ENCODE measurements at regions not wholly inside any gene's neighbourhood (a gene's known extent, or its start where the extent isn't known, plus 50 kb on each side); places are given as distances from the start of the nearest gene placed in this dataset.

- no peak for DNase-seq
- no peaks in the 10 kb centered on the region for H3K9me3 ChIP-seq
- no peak overlapping the region for H3K27ac ChIP-seq
- no peak overlapping the region for H3K4me3 ChIP-seq
- no peaks in the 10 kb centered on the region for H3K27me3 ChIP-seq
- H3K36me3 ChIP-seq = no peaks in the 10 kb centered on the region
- WGBS, 2 donors = 95 to 96% methylated on average over 5 of the region's 5 CpGs
- TF ChIP-seq EP300 (IDR thresholded peaks at IDR 0.05) (no peak), POLR2AphosphoS5 (IDR thresholded peaks at IDR 0.05) (no peak), CTCF (IDR thresholded peaks at IDR 0.05) (no peak), POLR2A (IDR thresholded peaks at IDR 0.05) (no peak)
- intact Hi-C loops (cut with DNase I) = no loop called here
- H3K4me1 ChIP-seq = no peaks in the 10 kb centered on the region
Measured at GRCh38 chr12:78560633-78561032, 303.9 kb upstream of the SYT1 start.

DNA sequence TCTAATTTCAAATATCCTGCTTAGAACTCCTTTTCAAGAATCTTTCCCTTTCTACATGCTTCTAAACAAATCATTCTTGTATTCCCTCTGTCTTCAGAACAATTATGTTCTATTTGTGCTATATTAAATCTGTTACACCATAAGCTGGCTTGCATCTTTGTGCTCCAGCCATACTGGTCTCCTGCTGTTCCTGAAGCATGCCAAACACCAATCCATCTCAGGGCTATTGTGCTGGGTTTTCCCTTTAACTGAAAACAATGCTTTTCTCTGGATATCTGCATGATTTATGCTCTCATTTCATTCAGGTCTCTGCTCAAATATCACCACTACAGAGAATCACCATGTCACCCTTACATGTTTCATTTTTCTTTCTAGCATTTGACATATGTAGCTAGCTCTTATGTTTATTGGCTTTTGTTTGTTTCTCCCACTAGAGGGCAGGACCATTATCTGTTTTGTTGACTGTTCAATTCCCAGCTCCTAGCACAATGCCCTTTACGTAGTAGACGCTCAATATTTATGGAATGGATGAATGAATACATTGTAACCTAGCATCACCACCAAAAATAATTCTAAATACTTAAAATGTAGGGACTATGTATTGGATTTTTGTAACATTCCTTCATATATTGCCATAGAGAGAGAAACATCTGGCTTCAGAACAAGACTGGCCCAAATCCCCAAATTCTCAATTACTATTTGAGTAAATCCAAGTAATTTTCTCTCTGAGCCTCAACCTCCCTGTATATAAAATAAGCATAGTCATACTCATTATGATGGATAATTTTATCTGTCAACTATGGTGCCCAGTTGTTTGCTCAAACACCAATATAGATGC lies 302.0 kb upstream of the SYT1 start:
- intact Hi-C loops (cut with DNase I) = no loop called here
- no peak for DNase-seq
- H3K9me3 ChIP-seq = no peaks in the 10 kb centered on the region
- no peak overlapping the region for H3K27ac ChIP-seq
- 47 to 62% methylated on average over 2 of the region's 2 CpGs for WGBS, 2 donors
- H3K27me3 ChIP-seq = no peaks in the 10 kb centered on the region
- H3K4me3 ChIP-seq = no peak overlapping the region
- H3K36me3 ChIP-seq = no peaks in the 10 kb centered on the region
- no peak for TF ChIP-seq EP300 (IDR thresholded peaks at IDR 0.05)
- TF ChIP-seq POLR2A (IDR thresholded peaks at IDR 0.05) = no peak
- no peak for TF ChIP-seq CTCF (IDR thresholded peaks at IDR 0.05)
- no peak for TF ChIP-seq POLR2AphosphoS5 (IDR thresholded peaks at IDR 0.05)
- H3K4me1 ChIP-seq = no peaks in the 10 kb centered on the region

DNA sequence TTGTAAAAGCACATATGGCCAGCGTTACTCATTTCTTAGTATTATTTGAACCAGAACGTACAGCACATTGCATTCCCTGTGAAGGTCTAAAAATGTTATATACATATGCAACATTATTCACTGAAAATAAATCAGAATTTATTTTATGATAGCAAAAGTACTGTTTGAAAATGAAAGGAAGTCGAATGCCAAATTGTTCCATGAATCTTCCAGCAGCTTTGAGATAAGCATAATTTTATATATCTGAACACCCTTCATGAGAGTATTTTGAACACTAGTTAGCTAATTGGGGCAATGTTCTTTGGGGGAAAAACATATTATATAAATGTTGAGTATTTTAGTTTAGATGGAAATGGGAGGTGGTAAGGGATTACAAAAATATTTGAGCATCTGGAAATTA lies 300.7 kb upstream of the SYT1 start:
- no peaks in the 10 kb centered on the region for H3K9me3 ChIP-seq
- intact Hi-C loops (cut with DNase I) = no loop called here
- no peak for DNase-seq
- H3K27me3 ChIP-seq = no peaks in the 10 kb centered on the region
- no peak overlapping the region for H3K4me3 ChIP-seq
- 78 to 85% methylated on average over 3 of the region's 3 CpGs for WGBS, 2 donors
- H3K36me3 ChIP-seq = no peaks in the 10 kb centered on the region
- TF ChIP-seq EP300 (IDR thresholded peaks at IDR 0.05) = no peak
- no peak for TF ChIP-seq POLR2A (IDR thresholded peaks at IDR 0.05)
- no peak for TF ChIP-seq POLR2AphosphoS5 (IDR thresholded peaks at IDR 0.05)
- TF ChIP-seq CTCF (IDR thresholded peaks at IDR 0.05) = no peak
- H3K4me1 ChIP-seq = no peaks in the 10 kb centered on the region
- H3K27ac ChIP-seq = no peak overlapping the region

DNA sequence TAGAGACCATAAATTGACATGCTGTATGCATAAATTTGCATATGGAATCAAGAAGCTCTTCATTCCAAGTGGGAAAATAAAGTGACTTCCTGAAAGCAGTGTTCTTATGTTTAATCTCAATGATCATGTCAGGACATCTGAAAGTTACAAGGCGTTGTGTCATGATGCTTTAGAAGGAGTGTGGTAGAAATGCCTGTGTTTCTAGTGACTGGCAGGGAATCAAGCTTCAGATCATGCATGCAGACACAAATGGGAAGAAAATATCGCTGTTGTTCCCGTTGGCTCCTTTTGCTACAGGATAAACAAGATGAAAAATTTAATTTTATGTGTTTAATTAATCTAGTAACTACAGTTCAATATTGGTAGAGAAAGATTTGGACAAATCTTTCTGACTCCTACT lies 298.1 kb upstream of the SYT1 start:
- H3K9me3 ChIP-seq = no peaks in the 10 kb centered on the region
- no peaks in the 10 kb centered on the region for H3K27me3 ChIP-seq
- WGBS, 2 donors = 66 to 92% methylated on average over 3 of the region's 3 CpGs
- H3K4me1 ChIP-seq = no peaks in the 10 kb centered on the region
- TF ChIP-seq POLR2A (IDR thresholded peaks at IDR 0.05) = no peak
- TF ChIP-seq POLR2AphosphoS5 (IDR thresholded peaks at IDR 0.05) = no peak
- no peak for TF ChIP-seq CTCF (IDR thresholded peaks at IDR 0.05)
- no peak for TF ChIP-seq EP300 (IDR thresholded peaks at IDR 0.05)
- intact Hi-C loops (cut with DNase I) = no loop called here
- H3K36me3 ChIP-seq = no peaks in the 10 kb centered on the region
- DNase-seq = no peak
- no peak overlapping the region for H3K27ac ChIP-seq
- no peak overlapping the region for H3K4me3 ChIP-seq
